ENCODE measurements at regions not wholly inside any gene's neighbourhood (a gene's known extent, or its start where the extent isn't known, plus 50 kb on each side); places are given as distances from the start of the nearest gene placed in this dataset.

DNA sequence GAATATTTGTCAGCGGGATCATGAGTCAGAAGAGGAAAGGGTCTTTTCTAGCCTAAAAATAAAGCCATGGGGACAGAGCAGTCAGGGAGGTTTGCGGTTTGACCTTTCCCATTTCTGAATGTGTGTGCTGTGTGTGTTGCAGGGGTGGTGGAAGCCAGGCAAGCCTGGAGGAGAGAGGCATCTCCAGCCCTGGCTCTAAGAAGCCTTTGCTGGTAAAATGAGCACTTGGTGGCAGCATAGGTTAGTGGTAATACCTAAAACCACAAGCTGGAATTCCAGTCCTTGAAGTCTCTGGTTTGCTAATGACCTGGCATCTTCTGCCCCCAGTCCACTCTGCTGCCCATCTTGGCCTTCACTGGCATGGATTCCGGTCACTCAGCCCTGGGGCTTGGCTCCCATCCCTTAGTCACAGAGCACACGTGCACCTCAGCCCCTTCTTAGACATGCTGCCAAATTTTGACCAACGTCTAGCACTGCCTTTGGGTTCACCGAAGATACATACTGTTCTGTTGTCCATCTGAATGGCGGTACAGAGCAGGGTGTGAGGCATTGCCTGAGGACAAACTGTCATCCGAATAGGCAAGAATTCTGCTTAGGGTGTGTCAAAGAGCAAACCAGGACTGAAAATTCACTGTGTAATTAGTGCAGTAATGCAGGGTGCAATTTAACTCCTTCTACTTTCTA lies 52.7 kb downstream of the KCNA5 start:
- intact Hi-C loops (cut with micrococcal nuclease), result no loop called here
- no peaks in the 10 kb centered on the region for H3K9me3 Mint-ChIP-seq
- WGBS (ENCODE audit: insufficient coverage), result 92% methylated on average over 6 of the region's 8 CpGs
- H4K20me1 ChIP-seq (ENCODE audit: insufficient read depth, low read length), result no peaks in the 10 kb centered on the region
- no peak overlapping the region for H3K4me2 ChIP-seq (replicated peaks; ENCODE audit: extremely low read depth, low read length, poor library complexity, severe bottlenecking)
- no peak overlapping the region for H3K4me3 Mint-ChIP-seq
- H3K4me1 Mint-ChIP-seq, result no peaks in the 10 kb centered on the region
- H3K27ac ChIP-seq (ENCODE audit: low read depth in 1 of 2, low read length in 2 of 2), result no peak overlapping the region
- no peaks in the 10 kb centered on the region for H3K79me2 ChIP-seq (ENCODE audit: insufficient read depth, low read length)
- no peaks in the 10 kb centered on the region for H3K36me3 ChIP-seq (replicated peaks in 1 of 2; ENCODE audit: control insufficient read depth in 1 of 2, insufficient read depth in 2 of 2, low read length in 2 of 2)
- no peak overlapping the region for H3K4me3 ChIP-seq (replicated peaks in 1 of 3; ENCODE audit: low read depth in 2 of 3, low read length in 3 of 3)
- no peaks in the 10 kb centered on the region for H3K36me3 Mint-ChIP-seq
- H3K27ac Mint-ChIP-seq, result no peak overlapping the region
- no peaks in the 10 kb centered on the region for H3K4me1 ChIP-seq (ENCODE audit: control insufficient read depth in 1 of 2, insufficient read depth in 2 of 2, low read length in 2 of 2)
- no peak for DNase-seq
- H3K9me3 ChIP-seq (replicated peaks in 1 of 2; ENCODE audit: control insufficient read depth in 1 of 2, insufficient read depth in 1 of 2, low read length in 2 of 2), result no peaks in the 10 kb centered on the region
- TF ChIP-seq, protein P1, sequence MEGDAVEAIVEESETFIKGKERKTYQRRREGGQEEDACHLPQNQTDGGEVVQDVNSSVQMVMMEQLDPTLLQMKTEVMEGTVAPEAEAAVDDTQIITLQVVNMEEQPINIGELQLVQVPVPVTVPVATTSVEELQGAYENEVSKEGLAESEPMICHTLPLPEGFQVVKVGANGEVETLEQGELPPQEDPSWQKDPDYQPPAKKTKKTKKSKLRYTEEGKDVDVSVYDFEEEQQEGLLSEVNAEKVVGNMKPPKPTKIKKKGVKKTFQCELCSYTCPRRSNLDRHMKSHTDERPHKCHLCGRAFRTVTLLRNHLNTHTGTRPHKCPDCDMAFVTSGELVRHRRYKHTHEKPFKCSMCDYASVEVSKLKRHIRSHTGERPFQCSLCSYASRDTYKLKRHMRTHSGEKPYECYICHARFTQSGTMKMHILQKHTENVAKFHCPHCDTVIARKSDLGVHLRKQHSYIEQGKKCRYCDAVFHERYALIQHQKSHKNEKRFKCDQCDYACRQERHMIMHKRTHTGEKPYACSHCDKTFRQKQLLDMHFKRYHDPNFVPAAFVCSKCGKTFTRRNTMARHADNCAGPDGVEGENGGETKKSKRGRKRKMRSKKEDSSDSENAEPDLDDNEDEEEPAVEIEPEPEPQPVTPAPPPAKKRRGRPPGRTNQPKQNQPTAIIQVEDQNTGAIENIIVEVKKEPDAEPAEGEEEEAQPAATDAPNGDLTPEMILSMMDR (IDR thresholded peaks at IDR 0.05), result no peak
- H3K27me3 Mint-ChIP-seq (ENCODE audit: low read depth in 3 of 3), result peaks cover 4 to 15% (median 14%) of the 10 kb centered on the region in 3 donors
- H3K27me3 ChIP-seq (ENCODE audit: control insufficient read depth in 2 of 2, insufficient read depth in 2 of 2, low read length in 2 of 2), result no peaks in the 10 kb centered on the region
- no peak overlapping the region for H2AFZ ChIP-seq (ENCODE audit: insufficient read depth, low read depth, low read length, poor library complexity, severe bottlenecking)
- no peak overlapping the region for H3K9ac ChIP-seq (ENCODE audit: insufficient read depth, low read length, poor library complexity, severe bottlenecking)

GRCh38 chr12:5097786-5098185 lies 54.1 kb downstream of the KCNA5 start:
- H4K20me1 ChIP-seq (ENCODE audit: insufficient read depth, low read length), result no peaks in the 10 kb centered on the region
- no peaks in the 10 kb centered on the region for H3K36me3 ChIP-seq (replicated peaks in 1 of 2; ENCODE audit: control insufficient read depth in 1 of 2, insufficient read depth in 2 of 2, low read length in 2 of 2)
- no peak overlapping the region for H3K4me2 ChIP-seq (replicated peaks; ENCODE audit: extremely low read depth, low read length, poor library complexity, severe bottlenecking)
- H3K27me3 Mint-ChIP-seq (ENCODE audit: low read depth in 3 of 3), result peaks cover 4 to 15% (median 14%) of the 10 kb centered on the region in 3 donors
- no peaks in the 10 kb centered on the region for H3K4me1 Mint-ChIP-seq
- H3K9me3 Mint-ChIP-seq, result no peaks in the 10 kb centered on the region
- no CpG with 5 or more reads among the region's 6 CpGs for WGBS (ENCODE audit: insufficient coverage)
- H3K27ac Mint-ChIP-seq, result no peak overlapping the region
- TF ChIP-seq, protein P1 (IDR thresholded peaks at IDR 0.05), result no peak
- no peak overlapping the region for H3K27ac ChIP-seq (ENCODE audit: low read depth in 1 of 2, low read length in 2 of 2)
- no peak overlapping the region for H3K9ac ChIP-seq (ENCODE audit: insufficient read depth, low read length, poor library complexity, severe bottlenecking)
- H2AFZ ChIP-seq (ENCODE audit: insufficient read depth, low read depth, low read length, poor library complexity, severe bottlenecking), result no peak overlapping the region
- H3K79me2 ChIP-seq (ENCODE audit: insufficient read depth, low read length), result no peaks in the 10 kb centered on the region
- no peak for DNase-seq
- H3K9me3 ChIP-seq (replicated peaks in 1 of 2; ENCODE audit: control insufficient read depth in 1 of 2, insufficient read depth in 1 of 2, low read length in 2 of 2), result no peaks in the 10 kb centered on the region
- no peaks in the 10 kb centered on the region for H3K4me1 ChIP-seq (ENCODE audit: control insufficient read depth in 1 of 2, insufficient read depth in 2 of 2, low read length in 2 of 2)
- H3K4me3 Mint-ChIP-seq, result no peak overlapping the region
- H3K27me3 ChIP-seq (ENCODE audit: control insufficient read depth in 2 of 2, insufficient read depth in 2 of 2, low read length in 2 of 2), result no peaks in the 10 kb centered on the region
- intact Hi-C loops (cut with micrococcal nuclease), result no loop called here
- H3K36me3 Mint-ChIP-seq, result no peaks in the 10 kb centered on the region
- no peak overlapping the region for H3K4me3 ChIP-seq (replicated peaks in 1 of 3; ENCODE audit: low read depth in 2 of 3, low read length in 3 of 3)
